K562 (cell line): ENCODE measurements at regions not wholly inside any gene's neighbourhood (a gene's known extent, or its start where the extent isn't known, plus 50 kb on each side); places are given as distances from the start of the nearest gene placed in this dataset.

Experiments
- ATAC-seq: fragments of 200-7000 bp; cut with Tn5 transposase; 3 replicates; pipeline ENCODE4 v1.9.1; 2020; ENCODE audit warnings: moderate library complexity
- BruUV-seq: library from RNA; stranded (reverse); fragments of 400-500 nt; replicated peaks from 2 replicates; lab custom pipeline; 2021; lab: Mats Ljungman, UMichigan
- CTCF ChIA-PET: fragments of 300-600 bp; formaldehyde crosslinking; extraction: SDS; loops from one replicate; lab custom pipeline; 2021; ENCODE audit warnings: low intra/inter-chr PET ratio; lab: Yijun Ruan, JAX
- POLR2A ChIA-PET: fragments of 300-600, 350-650 bp; sonication (Branson Sonifier 250); formaldehyde crosslinking; extraction: SDS; loops from one replicate; lab custom pipeline; 2021; ENCODE audit warnings: antibody characterized with exemption, inconsistent platforms; lab: Yijun Ruan, JAX
- DNase-seq, 4 experiments: peaks; one replicate each; pipeline versions ENCODE4 v3.0.0 to v3.0.0-alpha.2; 2011 to 2018; ENCODE audit warnings: low spot score in 3 of 4, mixed read lengths in 3 of 4; ENCODE audit errors: extremely low read depth in 1 of 4
- FAIRE-seq: peaks from 2 replicates; lab custom pipeline; 2011; peaks lifted over from hg19 to GRCh38; lab: Jason Lieb, UNC
- H2AFZ ChIP-seq: 2 replicates; pipeline ENCODE4 v1.6.0; 2011; ENCODE audit warnings: low read depth, low read length, control low read depth, inconsistent platforms
- H3K27ac ChIP-seq: fragments of 200-600 bp; 3 replicates; pipeline ENCODE4 v1.8.0; 2011; ENCODE audit warnings: low read depth, mild to moderate bottlenecking, control low read depth, inconsistent platforms, low read length, moderate library complexity, mixed read lengths; ENCODE audit errors: extremely low read depth
- H3K27me3 ChIP-seq, 2 experiments: fragments of 300-600 bp in 1 of 2; 2 replicates in 1 of 2; 3 replicates in 1 of 2; pipeline versions ENCODE4 v1.6.0 to v1.8.0; 2011; ENCODE audit warnings: inconsistent platforms in 2 of 2, low read length in 2 of 2, mild to moderate bottlenecking in 1 of 2, mixed read lengths in 1 of 2, moderate library complexity in 1 of 2; ENCODE audit not compliant: control insufficient read depth in 2 of 2, insufficient read depth in 2 of 2
- H3K36me3 ChIP-seq: fragments of 300-600 bp; 3 replicates; pipeline ENCODE4 v1.8.0; 2011; ENCODE audit warnings: mild to moderate bottlenecking, low read length, inconsistent platforms; ENCODE audit not compliant: control insufficient read depth, insufficient read depth
- H3K4me1 ChIP-seq, 2 experiments: fragments of 200-600 bp in 1 of 2; replicated peaks in 1 of 2; 2 replicates in 1 of 2; 3 replicates in 1 of 2; pipeline versions ENCODE4 v1.5.1 to v1.8.0; 2011; ENCODE audit warnings: inconsistent platforms in 2 of 2, low read length in 2 of 2, mild to moderate bottlenecking in 1 of 2, mixed read lengths in 1 of 2, moderate library complexity in 1 of 2; ENCODE audit not compliant: control insufficient read depth in 2 of 2, insufficient read depth in 2 of 2
- H3K4me2 ChIP-seq: 2 replicates; pipeline ENCODE4 v1.6.1; 2011; ENCODE audit warnings: low read length, control low read depth, inconsistent platforms, mixed read lengths; ENCODE audit not compliant: insufficient read depth
- H3K4me3 ChIP-seq: fragments of 200-600 bp; sonication (generic), shearing (Covaris generic); 2 replicates; pipeline ENCODE4 v1.5.1; 2016; ENCODE audit warnings: control low read depth, inconsistent platforms
- H3K79me2 ChIP-seq: fragments of 200-600 bp; 3 replicates; pipeline ENCODE4 v1.8.0; 2011; ENCODE audit warnings: low read length, inconsistent platforms; ENCODE audit not compliant: control insufficient read depth, insufficient read depth
- H3K9ac ChIP-seq, 2 experiments: 2 replicates each; pipeline versions ENCODE4 v1.6.0 to v1.6.1; 2011; ENCODE audit warnings: low read depth in 2 of 2, low read length in 2 of 2, control low read depth in 1 of 2, inconsistent platforms in 1 of 2, mild to moderate bottlenecking in 1 of 2, mixed read lengths in 1 of 2; ENCODE audit not compliant: insufficient read depth in 1 of 2
- H3K9me1 ChIP-seq: one replicate; pipeline ENCODE4 v1.6.0; 2011; ENCODE audit warnings: inconsistent platforms, mild to moderate bottlenecking, low read length, moderate library complexity; ENCODE audit not compliant: control insufficient read depth, insufficient read depth
- H3K9me3 ChIP-seq: replicated peaks from 2 replicates; pipeline ENCODE4 v1.5.1; 2011; ENCODE audit warnings: low read depth, low read length, inconsistent platforms; ENCODE audit not compliant: control insufficient read depth, insufficient read depth
- H4K20me1 ChIP-seq: replicated peaks from 2 replicates; pipeline ENCODE4 v1.6.1; 2011; ENCODE audit warnings: low read length, inconsistent platforms, mixed read lengths; ENCODE audit not compliant: control insufficient read depth, insufficient read depth
- ASH1L ChIP-seq: fragments of 450-650 bp; IDR thresholded peaks from 2 replicates; pipeline ENCODE4 v1.6.1; 2018; ENCODE audit warnings: borderline replicate concordance, mild to moderate bottlenecking, low read depth; ENCODE audit not compliant: partially characterized antibody
- CHD4 ChIP-seq: fragments of 200-600 bp; sonication (generic); IDR thresholded peaks from 3 replicates; pipeline ENCODE4 v1.6.1; 2012; ENCODE audit warnings: low read depth, mild to moderate bottlenecking, mixed read lengths, low read length, inconsistent platforms; ENCODE audit not compliant: insufficient read depth, insufficient replicate concordance, poor library complexity, severe bottlenecking
- ETV5 ChIP-seq: sonication (generic); formaldehyde crosslinking; IDR thresholded peaks from 2 replicates; pipeline ENCODE4 v1.4.0; 2020; ENCODE audit warnings: low read depth, mild to moderate bottlenecking, missing genetic modification reagents
- MIER1 ChIP-seq: fragments of 450-650 bp; IDR thresholded peaks from 2 replicates; pipeline ENCODE4 v1.6.1; 2016; ENCODE audit warnings: antibody characterized with exemption, mild to moderate bottlenecking, low read depth
- ZNF12 ChIP-seq: sonication (generic); formaldehyde crosslinking; IDR thresholded peaks from 2 replicates; pipeline ENCODE4 v1.4.0; 2020; ENCODE audit warnings: mild to moderate bottlenecking, missing genetic modification reagents
- WGBS: fragments of 100-300 bp; shearing (Covaris generic); methylation state at CpG from one replicate; pipeline ENCODE4 v1.1.6; 2016; ENCODE audit warnings: low coverage, mixed read lengths; ENCODE audit not compliant: insufficient coverage; ENCODE audit errors: missing lambda C conversion rate; 5-methylcytosine and 5-hydroxymethylcytosine counted together
- in situ Hi-C: fragments of 300-500 bp; cut with MboI; formaldehyde crosslinking; loops from 4 replicates; pipeline ENCODE4 v1.15.0; 2018; ENCODE audit warnings: inconsistent platforms, mixed read lengths
- intact Hi-C: fragments of 100-400 bp; cut with micrococcal nuclease; formaldehyde crosslinking; loops from 2 replicates; pipeline ENCODE4 v1.14.2; 2022
- TF ChIP-seq, protein P1 (sequence below): fragments of 250-450 bp; sonication (Bioruptor Pico); IDR thresholded peaks from 2 replicates; pipeline ENCODE4 v1.8.0; 2021; ENCODE audit warnings: moderate library complexity, mild to moderate bottlenecking, inconsistent platforms
- TF ChIP-seq, protein P2 (sequence below): fragments of 450-650 bp; IDR thresholded peaks from 2 replicates; pipeline ENCODE4 v1.6.1; 2016; ENCODE audit warnings: missing biosample characterization, missing genetic modification characterization
- TF ChIP-seq, protein P3 (sequence below), 2 experiments: fragments of 450-650 bp; IDR thresholded peaks; 2 replicates each; pipeline ENCODE4 v1.6.1; 2016; ENCODE audit warnings: mild to moderate bottlenecking in 2 of 2, borderline replicate concordance in 1 of 2, low read depth in 1 of 2, moderate library complexity in 1 of 2

DNA sequence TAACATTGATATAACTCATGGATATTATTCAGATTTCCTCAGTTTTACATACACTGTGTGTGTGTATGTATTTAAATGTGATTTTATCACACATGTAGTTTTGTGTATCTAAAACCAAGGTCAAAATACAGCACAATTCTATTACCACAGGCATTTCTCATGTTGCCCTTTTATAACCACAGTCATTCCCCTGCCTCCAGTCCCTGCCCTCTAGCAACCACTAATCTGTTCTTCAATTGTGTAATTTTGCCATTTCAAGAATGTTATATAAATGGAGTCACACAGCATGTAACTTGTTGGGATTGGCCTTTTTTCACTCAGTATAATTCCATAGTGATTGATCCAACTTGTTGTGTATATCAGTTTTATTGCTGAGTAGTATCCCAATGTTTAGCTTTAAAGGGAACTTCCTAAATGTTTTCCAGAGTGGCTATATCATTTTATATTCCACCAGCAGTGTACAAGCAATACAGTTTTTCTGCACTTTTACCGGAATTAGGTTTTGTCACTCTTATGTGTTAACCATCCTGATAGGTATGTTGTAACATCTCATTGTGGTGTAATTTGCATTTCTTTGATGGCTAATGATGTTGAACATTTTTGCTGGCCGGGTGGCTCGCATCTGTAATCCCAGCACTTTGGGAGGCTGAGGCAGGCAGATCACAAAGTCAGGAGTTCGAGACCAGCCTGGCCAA is 338.2 kb downstream of the SOX4 start:
- WGBS, result 30% methylated on average over 4 of the region's 4 CpGs
- CTCF ChIA-PET, result no interaction called here
- no peaks in the 10 kb centered on the region for H3K36me3 ChIP-seq
- no TSS peak for BruUV-seq
- H3K9me1 ChIP-seq, result no peaks in the 10 kb centered on the region
- H3K9ac ChIP-seq, result no peak overlapping the region
- H3K4me3 ChIP-seq, result no peak overlapping the region
- no peak for TF ChIP-seq MIER1
- TF ChIP-seq ETV5 (CRISPR knock-in tag), result no peak
- TF ChIP-seq, protein P1, sequence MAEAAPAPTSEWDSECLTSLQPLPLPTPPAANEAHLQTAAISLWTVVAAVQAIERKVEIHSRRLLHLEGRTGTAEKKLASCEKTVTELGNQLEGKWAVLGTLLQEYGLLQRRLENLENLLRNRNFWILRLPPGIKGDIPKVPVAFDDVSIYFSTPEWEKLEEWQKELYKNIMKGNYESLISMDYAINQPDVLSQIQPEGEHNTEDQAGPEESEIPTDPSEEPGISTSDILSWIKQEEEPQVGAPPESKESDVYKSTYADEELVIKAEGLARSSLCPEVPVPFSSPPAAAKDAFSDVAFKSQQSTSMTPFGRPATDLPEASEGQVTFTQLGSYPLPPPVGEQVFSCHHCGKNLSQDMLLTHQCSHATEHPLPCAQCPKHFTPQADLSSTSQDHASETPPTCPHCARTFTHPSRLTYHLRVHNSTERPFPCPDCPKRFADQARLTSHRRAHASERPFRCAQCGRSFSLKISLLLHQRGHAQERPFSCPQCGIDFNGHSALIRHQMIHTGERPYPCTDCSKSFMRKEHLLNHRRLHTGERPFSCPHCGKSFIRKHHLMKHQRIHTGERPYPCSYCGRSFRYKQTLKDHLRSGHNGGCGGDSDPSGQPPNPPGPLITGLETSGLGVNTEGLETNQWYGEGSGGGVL (CRISPR knock-in tag), result no peak
- no peak for TF ChIP-seq ZNF12 (CRISPR knock-in tag)
- no peak for TF ChIP-seq CHD4
- TF ChIP-seq, protein P2, sequence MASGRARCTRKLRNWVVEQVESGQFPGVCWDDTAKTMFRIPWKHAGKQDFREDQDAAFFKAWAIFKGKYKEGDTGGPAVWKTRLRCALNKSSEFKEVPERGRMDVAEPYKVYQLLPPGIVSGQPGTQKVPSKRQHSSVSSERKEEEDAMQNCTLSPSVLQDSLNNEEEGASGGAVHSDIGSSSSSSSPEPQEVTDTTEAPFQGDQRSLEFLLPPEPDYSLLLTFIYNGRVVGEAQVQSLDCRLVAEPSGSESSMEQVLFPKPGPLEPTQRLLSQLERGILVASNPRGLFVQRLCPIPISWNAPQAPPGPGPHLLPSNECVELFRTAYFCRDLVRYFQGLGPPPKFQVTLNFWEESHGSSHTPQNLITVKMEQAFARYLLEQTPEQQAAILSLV (tag), result no peak
- TF ChIP-seq, protein P3, sequence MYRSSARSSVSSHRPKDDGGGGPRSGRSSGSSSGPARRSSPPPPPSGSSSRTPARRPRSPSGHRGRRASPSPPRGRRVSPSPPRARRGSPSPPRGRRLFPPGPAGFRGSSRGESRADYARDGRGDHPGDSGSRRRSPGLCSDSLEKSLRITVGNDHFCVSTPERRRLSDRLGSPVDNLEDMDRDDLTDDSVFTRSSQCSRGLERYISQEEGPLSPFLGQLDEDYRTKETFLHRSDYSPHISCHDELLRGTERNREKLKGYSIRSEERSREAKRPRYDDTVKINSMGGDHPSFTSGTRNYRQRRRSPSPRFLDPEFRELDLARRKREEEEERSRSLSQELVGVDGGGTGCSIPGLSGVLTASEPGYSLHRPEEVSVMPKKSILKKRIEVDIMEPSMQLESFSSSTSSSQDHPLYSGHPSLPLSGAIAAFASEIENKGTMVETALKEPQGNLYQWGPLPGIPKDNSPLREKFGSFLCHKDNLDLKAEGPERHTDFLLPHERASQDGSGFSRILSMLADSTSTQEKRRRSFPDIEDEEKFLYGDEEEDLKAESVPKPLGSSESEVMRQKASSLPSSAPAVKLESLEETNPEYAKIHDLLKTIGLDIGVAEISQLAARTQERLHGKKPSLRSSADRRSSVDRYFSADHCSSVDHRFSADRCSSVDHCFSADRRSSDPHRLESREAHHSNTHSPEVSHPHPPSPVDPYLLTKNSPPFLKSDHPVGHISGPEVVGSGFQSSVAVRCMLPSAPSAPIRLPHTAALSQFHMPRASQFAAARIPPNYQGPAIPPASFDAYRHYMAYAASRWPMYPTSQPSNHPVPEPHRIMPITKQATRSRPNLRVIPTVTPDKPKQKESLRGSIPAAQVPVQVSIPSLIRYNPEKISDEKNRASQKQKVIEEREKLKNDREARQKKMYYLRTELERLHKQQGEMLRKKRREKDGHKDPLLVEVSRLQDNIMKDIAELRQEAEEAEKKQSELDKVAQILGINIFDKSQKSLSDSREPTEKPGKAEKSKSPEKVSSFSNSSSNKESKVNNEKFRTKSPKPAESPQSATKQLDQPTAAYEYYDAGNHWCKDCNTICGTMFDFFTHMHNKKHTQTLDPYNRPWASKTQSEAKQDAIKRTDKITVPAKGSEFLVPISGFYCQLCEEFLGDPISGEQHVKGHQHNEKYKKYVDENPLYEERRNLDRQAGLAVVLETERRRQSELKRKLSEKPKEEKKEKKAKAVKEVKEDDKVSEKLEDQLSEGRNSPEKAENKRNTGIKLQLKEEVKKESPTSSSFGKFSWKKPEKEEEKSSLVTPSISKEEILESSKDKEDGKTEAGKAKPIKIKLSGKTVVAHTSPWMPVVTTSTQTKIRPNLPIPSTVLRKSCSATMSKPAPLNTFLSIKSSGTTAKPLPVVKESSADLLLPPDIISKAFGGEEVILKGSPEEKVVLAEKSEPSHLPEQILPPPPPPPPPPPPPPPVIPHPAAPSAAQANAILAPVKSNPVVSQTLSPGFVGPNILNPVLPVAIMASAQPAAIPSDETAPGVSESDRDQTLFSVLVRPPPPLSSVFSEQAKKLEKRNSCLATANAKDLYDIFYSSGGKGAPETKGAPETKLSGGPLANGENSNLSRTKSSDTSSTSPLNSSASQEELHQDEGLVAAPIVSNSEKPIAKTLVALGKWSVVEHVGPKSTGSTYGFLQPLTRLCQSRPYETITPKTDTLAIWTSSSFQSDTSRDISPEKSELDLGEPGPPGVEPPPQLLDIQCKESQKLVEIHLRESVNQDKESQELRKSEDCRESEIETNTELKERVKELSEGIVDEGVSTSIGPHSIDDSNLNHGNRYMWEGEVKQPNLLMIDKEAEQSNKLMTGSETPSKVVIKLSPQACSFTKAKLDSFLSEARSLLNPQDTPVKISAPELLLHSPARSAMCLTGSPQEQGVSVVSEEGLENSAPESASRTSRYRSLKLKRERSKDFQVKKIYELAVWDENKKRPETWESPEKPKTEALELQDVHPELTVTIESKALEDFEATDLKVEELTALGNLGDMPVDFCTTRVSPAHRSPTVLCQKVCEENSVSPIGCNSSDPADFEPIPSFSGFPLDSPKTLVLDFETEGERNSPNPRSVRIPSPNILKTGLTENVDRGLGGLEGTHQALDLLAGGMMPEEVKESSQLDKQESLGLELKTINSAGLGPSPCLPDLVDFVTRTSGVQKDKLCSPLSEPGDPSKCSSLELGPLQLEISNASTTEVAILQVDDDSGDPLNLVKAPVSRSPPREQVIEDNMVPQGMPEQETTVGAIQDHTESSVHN (IDR thresholded peaks at IDR 0.05; ENCODE audit: borderline replicate concordance in 1 of 2, low read depth in 1 of 2), result no peak
- TF ChIP-seq ASH1L, result no peak
- H4K20me1 ChIP-seq, result no peaks in the 10 kb centered on the region
- intact Hi-C loops, result no loop called here
- H3K79me2 ChIP-seq, result no peaks in the 10 kb centered on the region
- H3K27me3 ChIP-seq, result no peaks in the 10 kb centered on the region
- H2AFZ ChIP-seq, result no peak overlapping the region
- ATAC-seq (no peak), DNase-seq (no peak), FAIRE-seq (no peak)
- no peak overlapping the region for H3K27ac ChIP-seq
- no peak overlapping the region for H3K4me2 ChIP-seq
- H3K4me1 ChIP-seq, result no peaks in the 10 kb centered on the region
- POLR2A ChIA-PET, result no interaction called here
- in situ Hi-C loops, result no loop called here
- no peaks in the 10 kb centered on the region for H3K9me3 ChIP-seq
